ENCODE measurements at regions not wholly inside any gene's neighbourhood (a gene's known extent, or its start where the extent isn't known, plus 50 kb on each side); places are given as distances from the start of the nearest gene placed in this dataset.

DNA sequence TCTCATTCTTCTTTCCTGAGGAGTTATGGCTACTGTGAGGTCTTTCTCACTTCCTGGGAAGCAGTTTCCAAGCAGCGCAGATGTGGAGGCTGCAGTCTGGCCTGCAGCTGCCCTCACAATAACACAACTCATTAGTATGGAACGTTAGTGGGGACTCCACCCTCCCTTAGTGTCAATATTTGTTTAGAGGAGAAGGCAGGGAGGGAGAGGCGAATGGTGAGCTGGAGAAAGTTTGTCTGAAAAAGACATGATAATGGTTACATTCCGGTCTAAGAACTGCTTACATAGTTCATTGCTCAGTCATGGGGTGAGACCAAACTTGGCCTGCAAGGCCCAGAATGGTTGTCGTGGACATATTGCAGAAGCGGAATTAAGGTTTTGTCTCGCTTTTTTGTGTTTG is 170.2 kb downstream of the HS3ST3B1 start:
- Histone ChIP-seq H3K36me3 (ENCODE audit: control insufficient read depth in 1 of 2, insufficient read depth in 2 of 2, low read length in 2 of 2) (no peaks in the 10 kb centered on the region), H3K4me3 (ENCODE audit: low read depth in 1 of 2, low read length in 2 of 2) (no peak overlapping the region), H3K27ac (ENCODE audit: low read depth, low read length) (peak overlapping the region; percentile 22), H3K9me3 (ENCODE audit: control insufficient read depth in 1 of 2, low read length in 2 of 2) (no peaks in the 10 kb centered on the region), H3K9ac (ENCODE audit: low read depth in 1 of 2, low read length in 2 of 2) (no peak overlapping the region), H3K27me3 (ENCODE audit: control insufficient read depth in 1 of 2, insufficient read depth in 2 of 2, low read length in 2 of 2) (no peaks in the 10 kb centered on the region), H3K4me1 (ENCODE audit: control insufficient read depth in 1 of 2, insufficient read depth in 2 of 2, low read length in 2 of 2) (no peaks in the 10 kb centered on the region)

- Histone ChIP-seq H3K4me3 (ENCODE audit: low read depth in 1 of 2, low read length in 2 of 2) (no peak overlapping the region), H3K27me3 (ENCODE audit: control insufficient read depth in 1 of 2, insufficient read depth in 2 of 2, low read length in 2 of 2) (no peaks in the 10 kb centered on the region), H3K4me1 (ENCODE audit: control insufficient read depth in 1 of 2, insufficient read depth in 2 of 2, low read length in 2 of 2) (no peaks in the 10 kb centered on the region), H3K27ac (ENCODE audit: low read depth, low read length) (peak overlapping the region; percentile 22), H3K9ac (ENCODE audit: low read depth in 1 of 2, low read length in 2 of 2) (no peak overlapping the region), H3K9me3 (ENCODE audit: control insufficient read depth in 1 of 2, low read length in 2 of 2) (no peaks in the 10 kb centered on the region), H3K36me3 (ENCODE audit: control insufficient read depth in 1 of 2, insufficient read depth in 2 of 2, low read length in 2 of 2) (no peaks in the 10 kb centered on the region)
Measured at GRCh38 chr17:14470417-14470816, 169.5 kb downstream of the HS3ST3B1 start.

GRCh38 chr17:14469971-14470370 is 169.1 kb downstream of the HS3ST3B1 start:
- no peaks in the 10 kb centered on the region for H3K27me3 ChIP-seq (ENCODE audit: control insufficient read depth in 1 of 2, insufficient read depth in 2 of 2, low read length in 2 of 2)

DNA sequence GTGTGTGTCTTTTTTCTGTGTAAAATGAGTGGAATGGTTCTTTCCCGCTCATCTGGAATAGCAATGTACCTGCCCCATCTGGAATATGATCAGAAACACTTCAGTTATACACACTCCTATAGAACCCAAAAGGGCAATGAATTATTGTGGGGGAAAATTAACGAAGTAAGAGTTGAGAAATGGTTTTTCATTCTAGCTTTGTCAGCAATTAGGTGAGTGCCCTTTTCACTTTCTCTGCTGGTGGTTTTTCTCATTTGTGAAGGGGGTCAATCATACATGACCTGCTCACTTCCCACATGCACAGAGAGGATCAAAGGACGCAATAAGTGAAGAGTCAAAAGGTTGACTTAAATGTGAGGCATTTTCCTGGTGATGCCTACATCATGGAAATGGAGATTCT is 168.0 kb downstream of the HS3ST3B1 start:
- no peak overlapping the region for H3K27ac ChIP-seq (ENCODE audit: low read depth, low read length)
- no peaks in the 10 kb centered on the region for H3K9me3 ChIP-seq (ENCODE audit: control insufficient read depth in 1 of 2, low read length in 2 of 2)
- no peaks in the 10 kb centered on the region for H3K27me3 ChIP-seq (ENCODE audit: control insufficient read depth in 1 of 2, insufficient read depth in 2 of 2, low read length in 2 of 2)

More at GRCh38 chr17:14469971-14470370, 169.1 kb downstream of the HS3ST3B1 start:
- no peaks in the 10 kb centered on the region for H3K4me1 ChIP-seq (ENCODE audit: control insufficient read depth in 1 of 2, insufficient read depth in 2 of 2, low read length in 2 of 2)
- H3K27ac ChIP-seq (ENCODE audit: low read depth, low read length), result peak overlapping the region; percentile 22
- no peaks in the 10 kb centered on the region for H3K36me3 ChIP-seq (ENCODE audit: control insufficient read depth in 1 of 2, insufficient read depth in 2 of 2, low read length in 2 of 2)
- H3K9me3 ChIP-seq (ENCODE audit: control insufficient read depth in 1 of 2, low read length in 2 of 2), result no peaks in the 10 kb centered on the region
- H3K4me3 ChIP-seq (ENCODE audit: low read depth in 1 of 2, low read length in 2 of 2), result no peak overlapping the region
- H3K9ac ChIP-seq (ENCODE audit: low read depth in 1 of 2, low read length in 2 of 2), result no peak overlapping the region

DNA sequence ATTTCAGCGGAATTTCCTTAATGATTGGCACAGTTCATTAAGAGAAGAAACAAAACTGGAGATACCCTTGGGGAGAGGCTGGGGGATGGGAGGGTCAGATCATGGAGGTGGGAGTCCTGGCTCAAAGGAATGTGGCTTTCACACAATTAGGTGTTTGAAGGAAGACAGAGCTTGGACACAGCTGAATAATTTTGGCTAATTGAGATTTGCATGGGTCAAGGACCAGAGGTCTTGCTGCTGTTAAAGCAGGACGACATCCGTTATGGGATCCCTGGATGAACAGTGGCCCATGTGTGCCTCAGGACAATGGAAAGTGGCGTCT is 160.3 kb downstream of the HS3ST3B1 start:
- H3K36me3 ChIP-seq (ENCODE audit: control insufficient read depth in 1 of 2, insufficient read depth in 2 of 2, low read length in 2 of 2), result no peaks in the 10 kb centered on the region
- no peak overlapping the region for H3K9ac ChIP-seq (ENCODE audit: low read depth in 1 of 2, low read length in 2 of 2)

More for the DNA sequence above, 168.0 kb downstream of the HS3ST3B1 start:
- Histone ChIP-seq H3K4me1 (ENCODE audit: control insufficient read depth in 1 of 2, insufficient read depth in 2 of 2, low read length in 2 of 2) (no peaks in the 10 kb centered on the region), H3K36me3 (ENCODE audit: control insufficient read depth in 1 of 2, insufficient read depth in 2 of 2, low read length in 2 of 2) (no peaks in the 10 kb centered on the region), H3K9ac (ENCODE audit: low read depth in 1 of 2, low read length in 2 of 2) (no peak overlapping the region), H3K4me3 (ENCODE audit: low read depth in 1 of 2, low read length in 2 of 2) (no peak overlapping the region)

DNA sequence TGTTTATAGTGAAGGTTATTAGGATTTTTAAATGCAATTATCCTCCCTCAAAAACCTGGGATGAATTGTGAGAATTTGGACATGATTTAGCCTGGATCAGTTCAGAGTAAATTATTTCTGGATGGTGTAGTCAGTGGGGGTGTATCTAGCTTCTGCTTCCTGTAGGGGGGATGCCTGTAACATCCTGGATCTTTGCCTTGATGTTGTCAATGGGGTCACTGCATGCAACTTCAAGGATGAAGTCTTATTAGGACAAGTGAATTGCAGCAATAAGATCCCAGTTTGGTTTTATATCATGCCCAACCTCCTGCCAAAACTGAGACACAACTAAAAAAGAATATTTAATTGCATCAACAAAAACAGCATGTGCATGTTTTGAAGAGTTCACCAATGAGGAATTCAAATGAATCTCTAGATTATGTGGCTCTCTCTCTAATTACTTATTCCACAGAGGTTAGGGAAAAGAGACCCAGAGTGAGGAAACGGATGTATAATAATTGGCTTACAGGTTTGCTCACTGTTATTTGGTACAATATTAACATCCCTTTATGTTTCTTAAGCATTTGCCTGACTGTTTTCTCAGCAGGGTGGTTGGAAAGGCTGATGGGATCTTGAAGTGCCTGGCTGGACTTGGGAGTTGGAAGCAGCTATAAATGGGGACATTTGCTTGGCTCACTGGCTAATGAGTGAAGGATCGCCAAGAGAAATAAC is 159.8 kb downstream of the HS3ST3B1 start:
- Histone ChIP-seq H3K9me3 (ENCODE audit: control insufficient read depth in 1 of 2, low read length in 2 of 2) (peaks cover 0 to 3% of the 10 kb centered on the region in 2 donors), H3K9ac (ENCODE audit: low read depth in 1 of 2, low read length in 2 of 2) (no peak overlapping the region), H3K27me3 (ENCODE audit: control insufficient read depth in 1 of 2, insufficient read depth in 2 of 2, low read length in 2 of 2) (no peaks in the 10 kb centered on the region), H3K4me3 (ENCODE audit: low read depth in 1 of 2, low read length in 2 of 2) (no peak overlapping the region), H3K27ac (ENCODE audit: low read depth, low read length) (no peak overlapping the region), H3K36me3 (ENCODE audit: control insufficient read depth in 1 of 2, insufficient read depth in 2 of 2, low read length in 2 of 2) (no peaks in the 10 kb centered on the region), H3K4me1 (ENCODE audit: control insufficient read depth in 1 of 2, insufficient read depth in 2 of 2, low read length in 2 of 2) (no peaks in the 10 kb centered on the region)

More for the DNA sequence above, 160.3 kb downstream of the HS3ST3B1 start:
- peaks cover 0 to 3% of the 10 kb centered on the region in 2 donors for H3K9me3 ChIP-seq (ENCODE audit: control insufficient read depth in 1 of 2, low read length in 2 of 2)
- H3K27me3 ChIP-seq (ENCODE audit: control insufficient read depth in 1 of 2, insufficient read depth in 2 of 2, low read length in 2 of 2), result no peaks in the 10 kb centered on the region
- no peaks in the 10 kb centered on the region for H3K4me1 ChIP-seq (ENCODE audit: control insufficient read depth in 1 of 2, insufficient read depth in 2 of 2, low read length in 2 of 2)
- no peak overlapping the region for H3K27ac ChIP-seq (ENCODE audit: low read depth, low read length)
- no peak overlapping the region for H3K4me3 ChIP-seq (ENCODE audit: low read depth in 1 of 2, low read length in 2 of 2)

DNA sequence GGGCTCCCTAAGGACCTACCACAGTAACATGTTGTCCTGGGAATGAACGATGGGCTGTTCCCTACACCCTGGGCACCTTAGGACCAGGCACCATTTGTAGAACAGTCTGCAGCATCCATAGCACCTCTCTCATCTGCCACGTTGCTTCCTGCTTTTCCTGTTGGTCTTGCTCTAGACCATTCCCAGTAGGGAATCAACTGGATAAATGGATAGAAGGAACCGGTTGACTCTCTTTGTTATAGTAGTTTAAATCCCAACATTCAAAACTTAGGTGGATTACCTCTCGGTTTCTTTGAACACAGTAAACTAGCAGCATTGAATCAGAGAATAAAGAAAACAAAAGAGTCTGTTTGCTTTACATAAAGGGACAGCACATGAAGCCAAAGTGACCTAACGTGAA is 159.1 kb downstream of the HS3ST3B1 start:
- H3K36me3 ChIP-seq (ENCODE audit: control insufficient read depth in 1 of 2, insufficient read depth in 2 of 2, low read length in 2 of 2), result no peaks in the 10 kb centered on the region
- H3K4me3 ChIP-seq (ENCODE audit: low read depth in 1 of 2, low read length in 2 of 2), result no peak overlapping the region
- H3K27me3 ChIP-seq (ENCODE audit: control insufficient read depth in 1 of 2, insufficient read depth in 2 of 2, low read length in 2 of 2), result no peaks in the 10 kb centered on the region
- peaks cover 0 to 3% of the 10 kb centered on the region in 2 donors for H3K9me3 ChIP-seq (ENCODE audit: control insufficient read depth in 1 of 2, low read length in 2 of 2)
- H3K27ac ChIP-seq (ENCODE audit: low read depth, low read length), result no peak overlapping the region
- no peak overlapping the region for H3K9ac ChIP-seq (ENCODE audit: low read depth in 1 of 2, low read length in 2 of 2)
- no peaks in the 10 kb centered on the region for H3K4me1 ChIP-seq (ENCODE audit: control insufficient read depth in 1 of 2, insufficient read depth in 2 of 2, low read length in 2 of 2)

GRCh38 chr17:14458724-14459123 is 157.8 kb downstream of the HS3ST3B1 start:
- Histone ChIP-seq H3K36me3 (ENCODE audit: control insufficient read depth in 1 of 2, insufficient read depth in 2 of 2, low read length in 2 of 2) (no peaks in the 10 kb centered on the region), H3K9me3 (ENCODE audit: control insufficient read depth in 1 of 2, low read length in 2 of 2) (peaks cover 0 to 3% of the 10 kb centered on the region in 2 donors), H3K4me3 (ENCODE audit: low read depth in 1 of 2, low read length in 2 of 2) (no peak overlapping the region), H3K27me3 (ENCODE audit: control insufficient read depth in 1 of 2, insufficient read depth in 2 of 2, low read length in 2 of 2) (no peaks in the 10 kb centered on the region), H3K4me1 (ENCODE audit: control insufficient read depth in 1 of 2, insufficient read depth in 2 of 2, low read length in 2 of 2) (no peaks in the 10 kb centered on the region), H3K9ac (ENCODE audit: low read depth in 1 of 2, low read length in 2 of 2) (no peak overlapping the region), H3K27ac (ENCODE audit: low read depth, low read length) (no peak overlapping the region)

- H3K36me3 ChIP-seq (ENCODE audit: control insufficient read depth in 1 of 2, insufficient read depth in 2 of 2, low read length in 2 of 2), result no peaks in the 10 kb centered on the region
- no peak overlapping the region for H3K27ac ChIP-seq (ENCODE audit: low read depth, low read length)
- H3K27me3 ChIP-seq (ENCODE audit: control insufficient read depth in 1 of 2, insufficient read depth in 2 of 2, low read length in 2 of 2), result no peaks in the 10 kb centered on the region
- H3K9ac ChIP-seq (ENCODE audit: low read depth in 1 of 2, low read length in 2 of 2), result no peak overlapping the region
- peaks cover 0 to 3% of the 10 kb centered on the region in 2 donors for H3K9me3 ChIP-seq (ENCODE audit: control insufficient read depth in 1 of 2, low read length in 2 of 2)
- no peak overlapping the region for H3K4me3 ChIP-seq (ENCODE audit: low read depth in 1 of 2, low read length in 2 of 2)
- H3K4me1 ChIP-seq (ENCODE audit: control insufficient read depth in 1 of 2, insufficient read depth in 2 of 2, low read length in 2 of 2), result no peaks in the 10 kb centered on the region
Measured at GRCh38 chr17:14454746-14455145, 153.9 kb downstream of the HS3ST3B1 start.

GRCh38 chr17:14452856-14453255 is 152.0 kb downstream of the HS3ST3B1 start:
- H3K36me3 ChIP-seq (ENCODE audit: control insufficient read depth in 1 of 2, insufficient read depth in 2 of 2, low read length in 2 of 2), result no peaks in the 10 kb centered on the region
- H3K27ac ChIP-seq (ENCODE audit: low read depth, low read length), result no peak overlapping the region
- H3K9me3 ChIP-seq (ENCODE audit: control insufficient read depth in 1 of 2, low read length in 2 of 2), result peaks cover 0 to 3% of the 10 kb centered on the region in 2 donors
- H3K4me1 ChIP-seq (ENCODE audit: control insufficient read depth in 1 of 2, insufficient read depth in 2 of 2, low read length in 2 of 2), result no peaks in the 10 kb centered on the region
- H3K27me3 ChIP-seq (ENCODE audit: control insufficient read depth in 1 of 2, insufficient read depth in 2 of 2, low read length in 2 of 2), result no peaks in the 10 kb centered on the region
- H3K9ac ChIP-seq (ENCODE audit: low read depth in 1 of 2, low read length in 2 of 2), result no peak overlapping the region
- no peak overlapping the region for H3K4me3 ChIP-seq (ENCODE audit: low read depth in 1 of 2, low read length in 2 of 2)
